ENCODE measurements at regions not wholly inside any gene's neighbourhood (a gene's known extent, or its start where the extent isn't known, plus 50 kb on each side); places are given as distances from the start of the nearest gene placed in this dataset.

DNA sequence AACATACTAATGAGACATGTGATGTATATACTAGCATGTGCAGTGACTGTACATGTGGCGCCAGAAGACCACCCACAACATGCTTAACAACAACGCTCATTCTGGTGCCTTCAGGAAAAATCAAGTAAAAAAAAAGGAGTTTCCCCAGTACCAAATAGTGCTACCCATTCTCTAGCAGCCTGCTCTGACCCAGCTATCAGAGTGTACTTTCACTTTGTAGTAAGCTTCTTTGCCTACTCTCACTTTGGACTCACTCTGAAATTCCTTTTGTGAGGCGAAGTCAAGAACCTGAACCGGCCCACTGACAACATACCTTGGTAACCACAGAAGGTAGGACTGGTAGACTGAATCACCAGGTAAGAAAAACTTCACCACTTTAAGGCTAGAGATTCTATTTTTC, 1100.0 kb downstream of the GRIK2 start:
- FAIRE-seq: no peak
- TF ChIP-seq, protein P1, sequence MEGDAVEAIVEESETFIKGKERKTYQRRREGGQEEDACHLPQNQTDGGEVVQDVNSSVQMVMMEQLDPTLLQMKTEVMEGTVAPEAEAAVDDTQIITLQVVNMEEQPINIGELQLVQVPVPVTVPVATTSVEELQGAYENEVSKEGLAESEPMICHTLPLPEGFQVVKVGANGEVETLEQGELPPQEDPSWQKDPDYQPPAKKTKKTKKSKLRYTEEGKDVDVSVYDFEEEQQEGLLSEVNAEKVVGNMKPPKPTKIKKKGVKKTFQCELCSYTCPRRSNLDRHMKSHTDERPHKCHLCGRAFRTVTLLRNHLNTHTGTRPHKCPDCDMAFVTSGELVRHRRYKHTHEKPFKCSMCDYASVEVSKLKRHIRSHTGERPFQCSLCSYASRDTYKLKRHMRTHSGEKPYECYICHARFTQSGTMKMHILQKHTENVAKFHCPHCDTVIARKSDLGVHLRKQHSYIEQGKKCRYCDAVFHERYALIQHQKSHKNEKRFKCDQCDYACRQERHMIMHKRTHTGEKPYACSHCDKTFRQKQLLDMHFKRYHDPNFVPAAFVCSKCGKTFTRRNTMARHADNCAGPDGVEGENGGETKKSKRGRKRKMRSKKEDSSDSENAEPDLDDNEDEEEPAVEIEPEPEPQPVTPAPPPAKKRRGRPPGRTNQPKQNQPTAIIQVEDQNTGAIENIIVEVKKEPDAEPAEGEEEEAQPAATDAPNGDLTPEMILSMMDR (IDR thresholded peaks at IDR 0.05; ENCODE audit: insufficient read depth, missing control alignments): no peak
- no peak for DNase-seq (ENCODE audit: insufficient read length, low spot score)

GRCh38 chr6:102488729-102489128, 1095.2 kb downstream of the GRIK2 start:
- DNase-seq (ENCODE audit: insufficient read length, low spot score): no peak
- FAIRE-seq: no peak
- TF ChIP-seq, protein P1 (IDR thresholded peaks at IDR 0.05; ENCODE audit: insufficient read depth, missing control alignments): no peak

DNA sequence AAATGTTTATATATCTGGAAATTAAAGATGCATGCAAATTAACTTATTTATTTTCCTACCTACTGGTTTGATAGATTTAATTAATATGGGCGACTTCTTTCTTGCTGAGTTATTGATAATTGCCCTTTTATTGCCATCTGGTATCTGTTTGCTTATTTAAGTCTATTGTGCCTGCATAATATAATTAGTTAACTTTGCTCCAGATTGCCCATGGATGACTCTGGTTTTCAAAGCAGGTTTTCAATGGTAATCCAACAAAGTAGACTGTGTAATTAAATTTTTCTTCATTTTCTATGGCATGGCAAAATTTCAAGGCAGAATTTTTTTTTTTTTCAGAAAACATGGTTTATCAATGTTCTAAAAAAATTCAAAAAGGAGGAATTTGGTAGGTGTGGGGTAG, 1092.0 kb downstream of the GRIK2 start:
- no peak for DNase-seq (ENCODE audit: insufficient read length, low spot score)
- FAIRE-seq: no peak
- TF ChIP-seq, protein P1 (IDR thresholded peaks at IDR 0.05; ENCODE audit: insufficient read depth, missing control alignments): no peak

GRCh38 chr6:102474041-102474807, 1080.7 kb downstream of the GRIK2 start:
- DNase-seq (ENCODE audit: insufficient read length, low spot score): no peak
- no peak for FAIRE-seq
- TF ChIP-seq, protein P1 (IDR thresholded peaks at IDR 0.05; ENCODE audit: insufficient read depth, missing control alignments): no peak

- no peak for DNase-seq (ENCODE audit: insufficient read length, low spot score)
- no peak for FAIRE-seq
- TF ChIP-seq, protein P1 (IDR thresholded peaks at IDR 0.05; ENCODE audit: insufficient read depth, missing control alignments): no peak
Measured at GRCh38 chr6:102458990-102459389, 1065.5 kb downstream of the GRIK2 start.

GRCh38 chr6:102438171-102438570, 1044.7 kb downstream of the GRIK2 start:
- TF ChIP-seq, protein P1 (IDR thresholded peaks at IDR 0.05; ENCODE audit: insufficient read depth, missing control alignments): no peak
- FAIRE-seq (no peak), DNase-seq (ENCODE audit: insufficient read length, low spot score) (no peak)

DNA sequence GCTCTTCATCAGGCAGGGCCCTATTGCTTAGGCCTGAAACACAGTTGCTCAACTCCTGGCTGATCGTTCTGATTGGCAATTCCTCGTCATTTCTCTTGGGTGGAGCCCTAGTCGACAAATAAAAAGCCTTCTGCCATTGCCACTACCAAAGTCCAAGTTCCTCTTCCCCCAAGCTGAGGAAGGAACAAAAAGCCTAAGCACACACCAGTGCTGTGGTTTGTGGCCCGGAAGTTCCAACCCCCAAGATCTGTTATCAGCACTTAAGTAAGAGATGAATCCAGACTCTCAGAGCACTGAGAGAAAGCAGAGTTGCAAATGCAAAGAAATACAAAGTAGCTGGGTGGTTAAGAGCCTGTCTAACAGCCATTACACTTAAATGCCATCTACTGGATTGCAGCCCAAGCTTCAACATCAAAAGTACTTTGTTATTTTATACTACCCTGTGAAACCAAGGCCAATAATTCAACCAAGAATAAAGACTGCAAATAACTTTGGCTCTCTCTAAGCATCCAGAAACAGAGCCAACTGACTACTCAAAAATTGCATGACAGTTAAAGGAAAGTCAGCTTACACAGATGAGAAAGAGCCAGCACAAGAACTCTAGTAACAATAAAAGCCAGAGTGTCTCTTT, 1024.0 kb downstream of the GRIK2 start:
- TF ChIP-seq, protein P1 (IDR thresholded peaks at IDR 0.05; ENCODE audit: insufficient read depth, missing control alignments): no peak
- no peak for DNase-seq (ENCODE audit: insufficient read length, low spot score)
- FAIRE-seq: no peak
